ENCODE measurements at regions not wholly inside any gene's neighbourhood (a gene's known extent, or its start where the extent isn't known, plus 50 kb on each side); places are given as distances from the start of the nearest gene placed in this dataset.

DNA sequence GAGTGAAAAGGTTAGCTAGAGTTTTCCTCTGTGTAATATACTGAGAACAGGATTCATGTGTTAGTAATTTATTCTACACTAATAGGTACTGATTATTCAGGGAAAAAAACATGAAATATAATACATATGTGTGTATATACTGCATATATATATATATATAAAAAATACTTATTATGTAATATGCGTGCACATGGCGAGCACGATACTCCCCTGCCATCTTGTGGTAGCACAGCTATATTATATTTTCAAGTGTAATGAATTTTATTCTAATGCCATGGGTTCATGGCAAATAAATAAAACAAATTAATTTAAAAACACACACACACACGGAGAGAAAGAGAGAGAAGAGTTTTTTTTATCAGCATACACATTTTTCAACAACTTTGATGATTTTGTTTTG is 460.6 kb downstream of the KCNJ2 start:
- TF ChIP-seq, protein P1, sequence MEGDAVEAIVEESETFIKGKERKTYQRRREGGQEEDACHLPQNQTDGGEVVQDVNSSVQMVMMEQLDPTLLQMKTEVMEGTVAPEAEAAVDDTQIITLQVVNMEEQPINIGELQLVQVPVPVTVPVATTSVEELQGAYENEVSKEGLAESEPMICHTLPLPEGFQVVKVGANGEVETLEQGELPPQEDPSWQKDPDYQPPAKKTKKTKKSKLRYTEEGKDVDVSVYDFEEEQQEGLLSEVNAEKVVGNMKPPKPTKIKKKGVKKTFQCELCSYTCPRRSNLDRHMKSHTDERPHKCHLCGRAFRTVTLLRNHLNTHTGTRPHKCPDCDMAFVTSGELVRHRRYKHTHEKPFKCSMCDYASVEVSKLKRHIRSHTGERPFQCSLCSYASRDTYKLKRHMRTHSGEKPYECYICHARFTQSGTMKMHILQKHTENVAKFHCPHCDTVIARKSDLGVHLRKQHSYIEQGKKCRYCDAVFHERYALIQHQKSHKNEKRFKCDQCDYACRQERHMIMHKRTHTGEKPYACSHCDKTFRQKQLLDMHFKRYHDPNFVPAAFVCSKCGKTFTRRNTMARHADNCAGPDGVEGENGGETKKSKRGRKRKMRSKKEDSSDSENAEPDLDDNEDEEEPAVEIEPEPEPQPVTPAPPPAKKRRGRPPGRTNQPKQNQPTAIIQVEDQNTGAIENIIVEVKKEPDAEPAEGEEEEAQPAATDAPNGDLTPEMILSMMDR (conservative IDR thresholded peaks at IDR 0.05; ENCODE audit: low read depth, low read length) = peak; percentile 41
- TF ChIP-seq POLR2A (IDR thresholded peaks at IDR 0.05; ENCODE audit: low read depth, low read length) (no peak), RAD21 (IDR thresholded peaks at IDR 0.05; ENCODE audit: low read length) (peak; percentile 51), SMC3 (IDR thresholded peaks at IDR 0.05; ENCODE audit: low read depth, low read length) (peak; percentile 26; the same call in 1 of the 2 replicates)

Measured in IMR-90 (cell line).